A673 (cell line): ENCODE measurements at regions not wholly inside any gene's neighbourhood (a gene's known extent, or its start where the extent isn't known, plus 50 kb on each side); places are given as distances from the start of the nearest gene placed in this dataset.

Experiments
- CTCF ChIP-seq: fragments of 300-800, 200-600 bp; sonication (generic); conservative IDR thresholded peaks from 2 replicates; pipeline ENCODE4 v1.5.1; 2017; ENCODE audit warnings: low read depth, mild to moderate bottlenecking, antibody characterized with exemption, low read length, moderate library complexity, mixed read lengths
- EZH2 ChIP-seq: fragments of 200-600 bp; sonication (generic); IDR thresholded peaks from 2 replicates; pipeline ENCODE4 v1.6.1; 2017; ENCODE audit warnings: borderline replicate concordance, low read depth, mild to moderate bottlenecking, mixed read lengths, antibody characterized with exemption, low read length; ENCODE audit not compliant: poor library complexity, severe bottlenecking

GRCh38 chr1:166297993-166298392 is 131.2 kb upstream of the FAM78B start:
- TF ChIP-seq EZH2 (no peak), CTCF (no peak)
